ENCODE measurements at regions not wholly inside any gene's neighbourhood (a gene's known extent, or its start where the extent isn't known, plus 50 kb on each side); places are given as distances from the start of the nearest gene placed in this dataset.

GRCh38 chr3:14288833-14289451 lies 110.3 kb downstream of the LSM3 start:
- no peak for ATAC-seq

- peak; percentile 77 for ATAC-seq
Measured at GRCh38 chr3:14289590-14290461, 111.2 kb downstream of the LSM3 start.

- no peak for ATAC-seq
Measured at GRCh38 chr3:14290631-14291385, 111.6 kb upstream of the SLC6A6 start.

GRCh38 chr3:14295037-14295436 lies 107.4 kb upstream of the SLC6A6 start:
- no peak for ATAC-seq

- ATAC-seq, result no peak
Measured at GRCh38 chr3:14295801-14296200, 106.6 kb upstream of the SLC6A6 start.

GRCh38 chr3:14297305-14297704 lies 105.1 kb upstream of the SLC6A6 start:
- no peak for ATAC-seq

- peak; percentile 87 for ATAC-seq
Measured at GRCh38 chr3:14297784-14298236, 104.6 kb upstream of the SLC6A6 start.

- ATAC-seq, result no peak
Measured at GRCh38 chr3:14298442-14298841, 104.0 kb upstream of the SLC6A6 start.

- no peak for ATAC-seq
Measured at GRCh38 chr3:14298991-14299555, 103.3 kb upstream of the SLC6A6 start.

GRCh38 chr3:14299767-14300166 lies 102.6 kb upstream of the SLC6A6 start:
- no peak for ATAC-seq

GRCh38 chr3:14300721-14301399 lies 101.5 kb upstream of the SLC6A6 start:
- ATAC-seq, result no peak

- peak; percentile 36 for ATAC-seq
Measured at GRCh38 chr3:14301558-14301957, 100.8 kb upstream of the SLC6A6 start.

- ATAC-seq, result no peak
Measured at GRCh38 chr3:14303336-14304100, 98.9 kb upstream of the SLC6A6 start.

GRCh38 chr3:14304101-14305045 lies 98.0 kb upstream of the SLC6A6 start:
- peak; percentile 31 for ATAC-seq

GRCh38 chr3:14305324-14305723 lies 97.1 kb upstream of the SLC6A6 start:
- ATAC-seq, result no peak

GRCh38 chr3:14306142-14306541 lies 96.3 kb upstream of the SLC6A6 start:
- no peak for ATAC-seq

GRCh38 chr3:14307656-14308302 lies 94.6 kb upstream of the SLC6A6 start:
- ATAC-seq, result no peak

GRCh38 chr3:14311729-14312128 lies 90.7 kb upstream of the SLC6A6 start:
- no peak for ATAC-seq

- no peak for ATAC-seq
Measured at GRCh38 chr3:14312375-14312774, 90.0 kb upstream of the SLC6A6 start.

GRCh38 chr3:14317057-14317553 lies 85.3 kb upstream of the SLC6A6 start:
- ATAC-seq, result no peak
